ENCODE measurements at regions not wholly inside any gene's neighbourhood (a gene's known extent, or its start where the extent isn't known, plus 50 kb on each side); places are given as distances from the start of the nearest gene placed in this dataset.

- no peak overlapping the region for H3K9ac ChIP-seq (ENCODE audit: insufficient read depth, low read length, poor library complexity, severe bottlenecking)
- peaks cover 0 to 10% of the 10 kb centered on the region in 2 donors for H3K9me3 ChIP-seq (replicated peaks in 1 of 2; ENCODE audit: control insufficient read depth in 1 of 2, insufficient read depth in 1 of 2, low read length in 2 of 2)
- H3K36me3 ChIP-seq (replicated peaks in 1 of 2; ENCODE audit: control insufficient read depth in 1 of 2, insufficient read depth in 2 of 2, low read length in 2 of 2), result no peaks in the 10 kb centered on the region
- H3K27ac Mint-ChIP-seq, result no peak overlapping the region
- H3K79me2 ChIP-seq (ENCODE audit: insufficient read depth, low read length), result no peaks in the 10 kb centered on the region
- H3K36me3 Mint-ChIP-seq, result no peaks in the 10 kb centered on the region
- no peak overlapping the region for H3K4me2 ChIP-seq (replicated peaks; ENCODE audit: extremely low read depth, low read length, poor library complexity, severe bottlenecking)
- H3K4me1 Mint-ChIP-seq, result no peaks in the 10 kb centered on the region
- H3K4me3 ChIP-seq (replicated peaks in 1 of 3; ENCODE audit: low read depth in 2 of 3, low read length in 3 of 3), result no peak overlapping the region
- H3K27me3 Mint-ChIP-seq (ENCODE audit: low read depth in 3 of 3), result no peaks in the 10 kb centered on the region
- H3K9me3 Mint-ChIP-seq, result peaks cover 0 to 19% (median 2%) of the 10 kb centered on the region in 7 donors
- no peak overlapping the region for H2AFZ ChIP-seq (ENCODE audit: insufficient read depth, low read depth, low read length, poor library complexity, severe bottlenecking)
- H4K20me1 ChIP-seq (ENCODE audit: insufficient read depth, low read length), result no peaks in the 10 kb centered on the region
- intact Hi-C loops (cut with micrococcal nuclease), result no loop called here
- no peaks in the 10 kb centered on the region for H3K27me3 ChIP-seq (ENCODE audit: control insufficient read depth in 2 of 2, insufficient read depth in 2 of 2, low read length in 2 of 2)
- TF ChIP-seq CTCF (IDR thresholded peaks at IDR 0.05), result no peak
- no peak overlapping the region for H3K4me3 Mint-ChIP-seq
- H3K27ac ChIP-seq (ENCODE audit: low read depth in 1 of 2, low read length in 2 of 2), result no peak overlapping the region
- no peaks in the 10 kb centered on the region for H3K4me1 ChIP-seq (ENCODE audit: control insufficient read depth in 1 of 2, insufficient read depth in 2 of 2, low read length in 2 of 2)
- no peak for DNase-seq
These were observed 791.5 kb upstream of the LCORL start for GRCh38 chr4:18813055-18813454.

- no peaks in the 10 kb centered on the region for H3K79me2 ChIP-seq (ENCODE audit: insufficient read depth, low read length)
- no peak overlapping the region for H3K4me3 ChIP-seq (replicated peaks in 1 of 3; ENCODE audit: low read depth in 2 of 3, low read length in 3 of 3)
- H3K4me1 ChIP-seq (ENCODE audit: control insufficient read depth in 1 of 2, insufficient read depth in 2 of 2, low read length in 2 of 2), result no peaks in the 10 kb centered on the region
- TF ChIP-seq CTCF (IDR thresholded peaks at IDR 0.05), result no peak
- Mint-ChIP-seq H3K4me3 (no peak overlapping the region), H3K9me3 (peaks cover 0 to 15% (median 3%) of the 10 kb centered on the region in 7 donors), H3K4me1 (no peaks in the 10 kb centered on the region), H3K27me3 (ENCODE audit: low read depth in 3 of 3) (no peaks in the 10 kb centered on the region), H3K36me3 (no peaks in the 10 kb centered on the region), H3K27ac (no peak overlapping the region)
- no peak for DNase-seq
- intact Hi-C loops (cut with micrococcal nuclease), result no loop called here
- no peak overlapping the region for H2AFZ ChIP-seq (ENCODE audit: insufficient read depth, low read depth, low read length, poor library complexity, severe bottlenecking)
- no peaks in the 10 kb centered on the region for H3K36me3 ChIP-seq (replicated peaks in 1 of 2; ENCODE audit: control insufficient read depth in 1 of 2, insufficient read depth in 2 of 2, low read length in 2 of 2)
- H3K27ac ChIP-seq (ENCODE audit: low read depth in 1 of 2, low read length in 2 of 2), result no peak overlapping the region
- no peaks in the 10 kb centered on the region for H4K20me1 ChIP-seq (ENCODE audit: insufficient read depth, low read length)
- no peak overlapping the region for H3K9ac ChIP-seq (ENCODE audit: insufficient read depth, low read length, poor library complexity, severe bottlenecking)
- no peaks in the 10 kb centered on the region for H3K27me3 ChIP-seq (ENCODE audit: control insufficient read depth in 2 of 2, insufficient read depth in 2 of 2, low read length in 2 of 2)
- H3K9me3 ChIP-seq (replicated peaks in 1 of 2; ENCODE audit: control insufficient read depth in 1 of 2, insufficient read depth in 1 of 2, low read length in 2 of 2), result peaks cover 0 to 6% of the 10 kb centered on the region in 2 donors
- H3K4me2 ChIP-seq (replicated peaks; ENCODE audit: extremely low read depth, low read length, poor library complexity, severe bottlenecking), result no peak overlapping the region
These were observed 782.2 kb upstream of the LCORL start for GRCh38 chr4:18803781-18804180.
